Uterus (tissue), 3 donors: ENCODE measurements at regions not wholly inside any gene's neighbourhood (a gene's known extent, or its start where the extent isn't known, plus 50 kb on each side); places are given as distances from the start of the nearest gene placed in this dataset.

Experiments used
- DNase-seq, 2 donors: peaks; one replicate each; pipeline ENCODE4 v3.0.0-alpha.2; 2019 to 2020
- H3K27ac ChIP-seq, 2 donors: fragments of 200-600 bp; sonication (generic); 1 replicate in 1 of 2; 2 replicates in 1 of 2; pipeline ENCODE4 v1.5.1; 2016 to 2018
- H3K27me3 ChIP-seq, 2 donors: fragments of 200-600 bp; sonication (generic); one replicate each; pipeline ENCODE4 v1.5.1; 2018 to 2019; ENCODE audit warnings: control low read depth in 1 of 2
- H3K36me3 ChIP-seq, 2 donors: fragments of 200-600 bp; sonication (generic); one replicate each; pipeline ENCODE4 v1.5.1; 2019; ENCODE audit warnings: control low read depth in 1 of 2
- H3K4me1 ChIP-seq, 2 donors: fragments of 200-600 bp; sonication (generic); one replicate each; pipeline ENCODE4 v1.5.1; 2018 to 2019; ENCODE audit warnings: control low read depth in 1 of 2
- H3K4me3 ChIP-seq, 2 donors: fragments of 200-600 bp; sonication (generic); 1 replicate in 1 of 2; 2 replicates in 1 of 2; pipeline ENCODE4 v1.5.1; 2018 to 2019; ENCODE audit warnings: mild to moderate bottlenecking in 1 of 2
- H3K9me3 ChIP-seq, 2 donors: fragments of 200-600 bp; sonication (generic); one replicate each; pipeline ENCODE4 v1.5.1; 2019; ENCODE audit warnings: control low read depth in 1 of 2
- POLR2A ChIP-seq, 2 donors: fragments of 450-650 bp; IDR thresholded peaks; one replicate each; pipeline ENCODE4 v1.6.1; 2016; ENCODE audit warnings: antibody characterized with exemption in 2 of 2, mild to moderate bottlenecking in 1 of 2, moderate library complexity in 1 of 2
- intact Hi-C: fragments of 100-400 bp; cut with DNase I; formaldehyde crosslinking; loops from one replicate; pipeline ENCODE4 v1.15.1; 2023; ENCODE audit warnings: low total_unique reads
- TF ChIP-seq, protein P1 (sequence below), 4 experiments: fragments of 200-600 bp in 2 of 4; fragments of 450-650 bp in 2 of 4; sonication (generic) in 2 of 4; IDR thresholded peaks; one replicate each; pipeline ENCODE4 v1.5.1; 2016 to 2019; ENCODE audit warnings: antibody characterized with exemption in 4 of 4, mild to moderate bottlenecking in 2 of 4, moderate library complexity in 1 of 4
- donor health status: DM: yes; HTN: yes; CAD: no.

DNA sequence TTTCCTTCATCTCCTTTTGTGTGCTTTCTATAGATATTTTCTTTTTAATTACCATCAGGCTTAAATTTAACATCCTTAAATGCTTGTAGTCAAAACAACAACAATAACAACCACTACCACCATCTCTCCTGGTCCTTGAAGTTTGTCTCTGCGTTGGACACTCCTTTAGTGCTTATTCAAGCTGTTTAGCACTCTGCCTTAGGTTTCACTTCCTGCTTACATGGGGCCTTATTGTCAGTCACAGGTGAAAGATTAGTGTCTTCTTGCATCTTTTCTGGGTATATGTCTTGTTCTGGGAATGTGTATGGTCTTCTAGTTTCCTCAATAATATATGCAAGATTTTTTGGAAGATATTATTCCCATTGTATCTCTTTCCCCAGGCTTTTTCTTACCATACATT lies 240.1 kb upstream of the NXPH2 start:
- Histone ChIP-seq H3K9me3 (no peaks in the 10 kb centered on the region), H3K27ac (no peak overlapping the region), H3K36me3 (no peaks in the 10 kb centered on the region), H3K27me3 (no peaks in the 10 kb centered on the region), H3K4me1 (no peaks in the 10 kb centered on the region), H3K4me3 (no peak overlapping the region)
- intact Hi-C loops: no loop called here
- no peak for TF ChIP-seq POLR2A (IDR thresholded peaks at IDR 0.05)
- TF ChIP-seq, protein P1, sequence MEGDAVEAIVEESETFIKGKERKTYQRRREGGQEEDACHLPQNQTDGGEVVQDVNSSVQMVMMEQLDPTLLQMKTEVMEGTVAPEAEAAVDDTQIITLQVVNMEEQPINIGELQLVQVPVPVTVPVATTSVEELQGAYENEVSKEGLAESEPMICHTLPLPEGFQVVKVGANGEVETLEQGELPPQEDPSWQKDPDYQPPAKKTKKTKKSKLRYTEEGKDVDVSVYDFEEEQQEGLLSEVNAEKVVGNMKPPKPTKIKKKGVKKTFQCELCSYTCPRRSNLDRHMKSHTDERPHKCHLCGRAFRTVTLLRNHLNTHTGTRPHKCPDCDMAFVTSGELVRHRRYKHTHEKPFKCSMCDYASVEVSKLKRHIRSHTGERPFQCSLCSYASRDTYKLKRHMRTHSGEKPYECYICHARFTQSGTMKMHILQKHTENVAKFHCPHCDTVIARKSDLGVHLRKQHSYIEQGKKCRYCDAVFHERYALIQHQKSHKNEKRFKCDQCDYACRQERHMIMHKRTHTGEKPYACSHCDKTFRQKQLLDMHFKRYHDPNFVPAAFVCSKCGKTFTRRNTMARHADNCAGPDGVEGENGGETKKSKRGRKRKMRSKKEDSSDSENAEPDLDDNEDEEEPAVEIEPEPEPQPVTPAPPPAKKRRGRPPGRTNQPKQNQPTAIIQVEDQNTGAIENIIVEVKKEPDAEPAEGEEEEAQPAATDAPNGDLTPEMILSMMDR (IDR thresholded peaks at IDR 0.05): no peak
- DNase-seq: no peak

DNA sequence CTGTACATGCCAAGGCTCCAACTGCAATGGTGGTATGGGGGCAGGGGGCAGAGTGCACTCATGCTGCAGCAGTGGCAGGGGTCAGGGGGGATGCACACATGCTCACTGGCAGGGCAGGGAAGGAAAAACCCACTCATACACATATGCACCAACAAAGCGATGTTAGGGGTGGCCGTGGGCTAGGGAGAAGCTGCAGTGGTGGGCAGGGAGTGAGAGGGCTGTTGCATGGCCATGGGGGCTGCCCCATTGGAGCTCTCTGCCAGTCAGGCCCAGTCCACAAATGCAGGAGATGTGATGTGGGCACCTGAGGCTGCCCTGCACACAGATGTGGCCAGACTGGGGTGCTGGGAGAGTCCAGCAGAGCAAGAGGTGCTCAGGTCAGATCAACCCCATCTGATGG lies 238.1 kb upstream of the NXPH2 start:
- Histone ChIP-seq H3K27ac (no peak overlapping the region), H3K4me3 (no peak overlapping the region), H3K36me3 (no peaks in the 10 kb centered on the region), H3K4me1 (no peaks in the 10 kb centered on the region), H3K9me3 (no peaks in the 10 kb centered on the region), H3K27me3 (no peaks in the 10 kb centered on the region)
- TF ChIP-seq, protein P1 (IDR thresholded peaks at IDR 0.05): no peak
- no peak for TF ChIP-seq POLR2A (IDR thresholded peaks at IDR 0.05)
- DNase-seq: no peak
- intact Hi-C loops: no loop called here

DNA sequence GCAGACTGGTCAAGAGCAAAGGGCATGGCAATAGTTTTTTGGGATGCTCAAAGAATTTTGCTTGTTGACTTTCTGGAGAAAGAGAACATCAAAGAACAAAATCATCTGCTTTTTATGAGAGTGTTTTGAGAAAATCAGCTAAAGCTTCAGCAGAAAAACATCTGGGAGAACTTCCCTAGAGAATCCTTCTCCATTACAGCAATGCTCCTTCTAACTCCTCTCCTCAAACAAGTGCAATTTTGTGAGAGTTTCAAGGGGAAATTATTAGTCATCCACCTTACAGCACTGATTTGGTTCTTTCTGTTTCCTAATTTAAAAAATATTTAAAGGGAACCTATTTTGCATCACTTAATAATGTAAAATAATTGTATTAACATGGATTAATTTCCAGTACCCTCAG lies 226.9 kb upstream of the NXPH2 start:
- Histone ChIP-seq H3K27me3 (no peaks in the 10 kb centered on the region), H3K4me1 (no peaks in the 10 kb centered on the region), H3K9me3 (no peaks in the 10 kb centered on the region), H3K27ac (no peak overlapping the region), H3K4me3 (no peak overlapping the region), H3K36me3 (no peaks in the 10 kb centered on the region)
- no peak for TF ChIP-seq POLR2A (IDR thresholded peaks at IDR 0.05)
- TF ChIP-seq, protein P1 (IDR thresholded peaks at IDR 0.05): no peak
- intact Hi-C loops: no loop called here
- DNase-seq: no peak

DNA sequence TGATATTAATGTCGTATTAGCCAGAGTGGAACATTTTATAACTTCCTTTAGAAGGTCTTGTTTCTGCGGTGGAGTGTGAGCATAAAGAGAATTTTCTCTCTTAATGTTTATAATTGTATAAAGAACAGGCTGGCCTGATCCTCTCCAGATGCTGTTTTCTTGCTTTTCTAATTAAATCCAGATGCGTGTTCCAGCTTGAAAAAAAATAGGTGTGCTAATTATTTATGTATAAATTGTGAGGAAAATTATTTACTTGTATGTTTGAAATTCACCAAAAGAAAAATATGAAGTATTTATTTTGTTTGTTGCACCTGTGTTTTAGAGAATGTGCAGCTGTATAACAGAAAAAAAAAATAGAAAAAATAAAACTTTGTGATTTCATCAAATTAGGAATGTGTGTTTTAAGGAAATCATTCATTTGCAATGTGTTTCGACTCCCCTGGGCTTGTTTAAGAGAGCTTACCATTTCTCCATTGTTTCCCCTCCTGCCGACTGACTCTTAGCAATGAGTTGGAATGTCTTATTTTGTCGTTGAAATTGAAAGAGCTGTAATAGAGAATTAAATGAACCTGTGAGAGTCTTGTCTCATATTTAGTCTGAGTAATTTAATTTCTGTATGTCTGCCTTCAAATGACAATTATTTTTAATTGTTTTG lies 220.1 kb upstream of the NXPH2 start:
- Histone ChIP-seq H3K27ac (no peak overlapping the region), H3K9me3 (no peaks in the 10 kb centered on the region), H3K4me3 (no peak overlapping the region), H3K4me1 (no peaks in the 10 kb centered on the region), H3K36me3 (no peaks in the 10 kb centered on the region), H3K27me3 (no peaks in the 10 kb centered on the region)
- no peak for DNase-seq
- TF ChIP-seq, protein P1 (IDR thresholded peaks at IDR 0.05): no peak
- TF ChIP-seq POLR2A (IDR thresholded peaks at IDR 0.05): no peak
- intact Hi-C loops: no loop called here

DNA sequence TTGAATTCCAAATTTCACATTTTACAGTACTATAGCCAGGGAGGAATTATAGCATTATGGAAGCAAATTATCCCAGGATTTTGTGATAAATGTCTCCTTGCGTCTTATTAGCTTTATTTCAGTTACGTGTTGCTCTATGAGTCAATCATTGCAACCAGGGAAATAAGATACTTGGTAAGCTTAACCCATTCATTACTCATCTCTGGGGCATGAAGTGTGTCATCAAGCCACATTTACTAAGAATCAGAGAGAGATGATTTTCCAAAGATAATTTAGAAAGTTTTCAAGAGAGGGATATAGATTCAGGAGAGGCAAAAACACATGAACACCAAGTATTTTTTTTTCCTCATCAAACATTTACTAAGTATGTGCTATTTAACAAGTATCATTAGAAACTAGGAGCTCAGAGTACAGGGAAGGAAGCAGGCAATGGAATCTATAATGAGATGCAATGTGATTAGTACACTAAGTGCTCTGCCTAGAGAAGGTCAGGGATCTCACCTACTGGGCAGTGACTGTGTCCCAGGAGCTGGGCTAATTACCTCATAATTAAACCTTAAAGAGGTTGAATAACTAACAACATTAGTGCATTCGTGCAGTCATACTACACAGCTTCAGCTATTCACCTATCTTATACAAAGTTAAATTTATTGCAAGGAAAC lies 217.8 kb upstream of the NXPH2 start:
- H3K27ac ChIP-seq: no peak overlapping the region
- no peaks in the 10 kb centered on the region for H3K9me3 ChIP-seq
- H3K27me3 ChIP-seq: no peaks in the 10 kb centered on the region
- intact Hi-C loops: no loop called here
- H3K4me3 ChIP-seq: no peak overlapping the region
- no peak for DNase-seq
- H3K36me3 ChIP-seq: no peaks in the 10 kb centered on the region
- no peaks in the 10 kb centered on the region for H3K4me1 ChIP-seq
- TF ChIP-seq, protein P1 (IDR thresholded peaks at IDR 0.05): no peak
- TF ChIP-seq POLR2A (IDR thresholded peaks at IDR 0.05): no peak
